RWPE1 (cell line): ENCODE measurements at regions not wholly inside any gene's neighbourhood (a gene's known extent, or its start where the extent isn't known, plus 50 kb on each side); places are given as distances from the start of the nearest gene placed in this dataset.

Experiments used
- CTCF ChIA-PET: fragments of 350-600 bp; sonication (Branson Sonifier 250); formaldehyde crosslinking; extraction: SDS; loops from one replicate; lab custom pipeline; 2021; lab: Yijun Ruan, JAX
- POLR2A ChIA-PET: fragments of 400-600 bp; formaldehyde crosslinking; extraction: SDS; loops from one replicate; lab custom pipeline; 2020; ENCODE audit warnings: antibody characterized with exemption; ENCODE audit not compliant: low non-redundant PET; lab: Yijun Ruan, JAX
- DNase-seq: peaks from one replicate; pipeline ENCODE4 v3.0.0; 2012; ENCODE audit warnings: low spot score
- H3K27ac ChIP-seq: fragments of 450-650 bp; 2 replicates; pipeline ENCODE4 v1.5.1; 2017
- CTCF ChIP-seq: fragments of 450-650 bp; conservative IDR thresholded peaks from 2 replicates; pipeline ENCODE4 v1.5.1; 2017; ENCODE audit warnings: low read depth, mild to moderate bottlenecking

- ChIA-PET POLR2A (no interaction called here), CTCF (interaction anchor here (1.1 kb wide), 1 partner anchor 456 kb away, joined by 3 read pairs; no protein-coding TSS in a partner anchor)
- DNase-seq = no peak
- no peak for TF ChIP-seq CTCF
- H3K27ac ChIP-seq = no peak overlapping the region
Observed at GRCh38 chr6:95384988-95385387, 192.3 kb upstream of the MANEA start.

- H3K27ac ChIP-seq = no peak overlapping the region
- no peak for DNase-seq
- ChIA-PET CTCF (interaction anchor here (0.5 kb wide), 1 partner anchor 1696 kb away, joined by 3 read pairs; no protein-coding TSS in a partner anchor), POLR2A (no interaction called here)
- TF ChIP-seq CTCF = no peak
Observed at GRCh38 chr6:95387845-95388244, 189.5 kb upstream of the MANEA start.

- CTCF ChIA-PET = no interaction called here
- POLR2A ChIA-PET = no interaction called here
- TF ChIP-seq CTCF = no peak
- no peak overlapping the region for H3K27ac ChIP-seq
- DNase-seq = no peak
Observed at GRCh38 chr6:95404777-95405176, 172.6 kb upstream of the MANEA start.

- no peak for TF ChIP-seq CTCF
- DNase-seq = no peak
- ChIA-PET CTCF (no interaction called here), POLR2A (no interaction called here)
- no peak overlapping the region for H3K27ac ChIP-seq
Observed at GRCh38 chr6:95408111-95408510, 169.2 kb upstream of the MANEA start.

GRCh38 chr6:95410168-95410567, 167.2 kb upstream of the MANEA start:
- no peak for DNase-seq
- CTCF ChIA-PET = no interaction called here
- H3K27ac ChIP-seq = no peak overlapping the region
- TF ChIP-seq CTCF = no peak
- POLR2A ChIA-PET = no interaction called here

- ChIA-PET POLR2A (no interaction called here), CTCF (no interaction called here)
- H3K27ac ChIP-seq = no peak overlapping the region
- no peak for DNase-seq
- no peak for TF ChIP-seq CTCF
Observed at GRCh38 chr6:95413789-95414188, 163.5 kb upstream of the MANEA start.

- CTCF ChIA-PET = no interaction called here
Observed at GRCh38 chr6:95417856-95418255, 159.5 kb upstream of the MANEA start.

More at GRCh38 chr6:95417856-95418255, 159.5 kb upstream of the MANEA start:
- TF ChIP-seq CTCF = no peak
- no peak for DNase-seq
- no peak overlapping the region for H3K27ac ChIP-seq
- POLR2A ChIA-PET = no interaction called here
